Effector memory CD8-positive, alpha-beta T cell (primary cell): ENCODE measurements at regions not wholly inside any gene's neighbourhood (a gene's known extent, or its start where the extent isn't known, plus 50 kb on each side); places are given as distances from the start of the nearest gene placed in this dataset.

ENCODE experiments used
- ATAC-seq: fragments of 150-1000 bp; cut with Tn5 transposase; replicated peaks from 2 replicates; pipeline ENCODE4 v1.10.0; 2021; ENCODE audit warnings: mild to moderate bottlenecking, moderate library complexity
- DNase-seq, 3 experiments: peaks; one replicate each; pipeline ENCODE4 v3.0.0; 2021
- H3K27ac Mint-ChIP-seq, 2 donors: one replicate each; pipeline ENCODE4 v1.8.0; 2022; ENCODE audit warnings: mild to moderate bottlenecking in 2 of 2, mixed read lengths in 2 of 2, moderate library complexity in 2 of 2
- H3K27me3 Mint-ChIP-seq, 2 donors: one replicate each; pipeline ENCODE4 v1.8.0; 2022; ENCODE audit warnings: mixed read lengths in 2 of 2
- H3K36me3 Mint-ChIP-seq: one replicate; pipeline ENCODE4 v1.8.0; 2022; ENCODE audit warnings: mild to moderate bottlenecking, moderate library complexity, mixed read lengths; ENCODE audit not compliant: insufficient read depth
- H3K4me1 Mint-ChIP-seq, 2 donors: one replicate each; pipeline ENCODE4 v1.8.0; 2022; ENCODE audit warnings: low read depth in 2 of 2, mixed read lengths in 2 of 2
- H3K4me3 Mint-ChIP-seq, 2 donors: one replicate each; pipeline ENCODE4 v1.8.0; 2022; ENCODE audit warnings: mild to moderate bottlenecking in 2 of 2, mixed read lengths in 2 of 2, moderate library complexity in 2 of 2
- H3K9me3 Mint-ChIP-seq, 2 donors: one replicate each; pipeline ENCODE4 v1.8.0; 2022; ENCODE audit warnings: mixed read lengths in 2 of 2

DNA sequence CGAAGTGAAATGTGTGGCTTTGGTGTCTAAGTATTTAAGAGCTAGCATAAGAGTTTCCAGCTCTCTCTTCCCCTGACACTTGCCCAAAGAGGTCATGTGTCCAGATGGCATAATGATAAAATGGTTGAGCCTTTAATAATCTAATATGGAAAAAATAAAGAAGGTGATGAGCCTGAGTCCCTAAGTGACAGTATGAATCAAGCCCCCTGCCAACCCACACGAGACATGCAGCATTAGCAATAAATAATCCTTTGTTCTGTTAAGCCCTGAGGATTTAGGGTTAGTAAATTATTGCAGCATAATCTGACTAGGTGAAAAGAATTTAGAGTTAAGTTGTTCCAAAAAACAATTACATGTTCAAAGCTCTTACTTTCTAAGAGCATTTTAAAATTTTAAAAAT, 217.2 kb upstream of the CCDC150 start:
- ATAC-seq (no peak), DNase-seq (no peak)
- Mint-ChIP-seq H3K27me3 (peaks cover 17 to 25% of the 10 kb centered on the region in 2 donors), H3K36me3 (peaks cover 3% of the 10 kb centered on the region), H3K27ac (no peak overlapping the region), H3K4me1 (no peaks in the 10 kb centered on the region), H3K9me3 (no peaks in the 10 kb centered on the region), H3K4me3 (no peak overlapping the region)

DNA sequence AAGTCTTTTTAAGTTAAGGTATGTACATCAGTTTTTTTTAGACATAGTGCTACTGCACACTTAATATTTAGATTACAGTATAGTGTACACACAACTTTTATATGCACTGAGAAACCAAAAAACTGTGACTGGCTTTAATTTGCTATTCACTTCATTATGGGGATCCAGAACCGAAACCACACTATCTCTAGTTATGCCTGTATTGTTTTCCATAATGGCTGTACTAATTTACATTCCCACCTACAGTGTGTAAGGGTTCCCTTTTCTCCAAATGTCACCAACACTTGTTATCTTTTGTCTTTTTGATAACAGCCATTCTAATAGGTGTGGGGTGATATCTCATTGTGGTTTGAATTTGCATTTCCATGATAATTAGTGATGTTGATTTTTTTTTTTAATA, 213.4 kb upstream of the CCDC150 start:
- no peak for ATAC-seq
- H3K9me3 Mint-ChIP-seq: no peaks in the 10 kb centered on the region
- H3K4me1 Mint-ChIP-seq: no peaks in the 10 kb centered on the region

DNA sequence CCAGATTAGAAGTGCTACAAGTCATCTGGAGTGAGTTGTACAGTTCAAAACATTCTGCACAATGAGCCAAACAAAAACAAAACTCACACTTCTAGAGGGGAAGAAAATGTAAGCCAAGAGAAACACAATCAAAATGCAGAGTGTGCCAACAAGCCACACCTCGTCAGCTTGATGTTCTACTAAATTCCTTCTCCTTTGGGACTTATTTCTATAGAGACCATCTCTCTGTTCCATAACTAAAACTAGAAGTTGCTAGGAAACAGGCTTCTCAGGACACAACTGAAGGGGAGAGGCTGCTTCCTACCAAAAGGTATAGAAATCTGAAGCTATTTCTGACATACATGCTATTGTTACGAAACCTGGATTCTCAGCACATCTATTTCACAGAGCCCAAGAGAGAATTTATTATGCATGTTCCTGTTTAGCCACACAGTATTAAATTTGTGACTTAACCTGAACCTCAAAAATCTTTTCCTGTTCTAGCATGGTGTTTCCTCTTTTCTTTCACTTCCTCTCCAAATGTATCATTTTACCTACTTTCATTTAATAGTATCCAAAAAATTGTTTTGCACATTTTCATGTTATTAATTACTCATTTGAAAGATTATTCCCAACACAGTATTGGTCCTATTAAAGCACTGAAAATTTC, 211.4 kb upstream of the CCDC150 start:
- ATAC-seq: no peak
- H3K27me3 Mint-ChIP-seq: peaks cover 26 to 36% of the 10 kb centered on the region in 2 donors
- no peaks in the 10 kb centered on the region for H3K36me3 Mint-ChIP-seq
- H3K9me3 Mint-ChIP-seq: no peaks in the 10 kb centered on the region
- no peak overlapping the region for H3K27ac Mint-ChIP-seq
- no peaks in the 10 kb centered on the region for H3K4me1 Mint-ChIP-seq
- no peak for DNase-seq
- H3K4me3 Mint-ChIP-seq: no peak overlapping the region

More for the DNA sequence above, 213.4 kb upstream of the CCDC150 start:
- Mint-ChIP-seq H3K27ac (no peak overlapping the region), H3K4me3 (no peak overlapping the region), H3K36me3 (no peaks in the 10 kb centered on the region), H3K27me3 (peaks cover 20 to 35% of the 10 kb centered on the region in 2 donors)
- DNase-seq: no peak

DNA sequence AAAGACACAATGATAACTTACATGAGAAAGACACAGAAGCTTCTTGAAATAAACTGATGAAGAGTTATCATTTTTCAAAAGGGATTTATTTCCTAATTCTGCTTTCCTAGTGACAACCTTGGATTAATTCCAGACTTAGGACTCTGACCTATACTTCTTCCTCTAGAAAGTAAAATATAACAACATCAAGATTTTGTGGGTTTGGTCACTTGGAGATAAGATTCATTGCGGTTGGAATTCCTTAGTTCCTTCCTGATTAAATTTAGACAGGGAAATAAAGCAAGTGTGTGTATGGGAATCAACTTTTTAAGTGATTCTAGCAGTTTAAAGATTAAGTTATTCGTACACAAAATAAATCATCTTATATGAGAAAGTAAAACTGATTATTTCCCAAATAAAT, 208.4 kb upstream of the CCDC150 start:
- ATAC-seq (no peak), DNase-seq (no peak)
- H3K27ac Mint-ChIP-seq: no peak overlapping the region
- H3K36me3 Mint-ChIP-seq: no peaks in the 10 kb centered on the region
- no peaks in the 10 kb centered on the region for H3K4me1 Mint-ChIP-seq
- no peak overlapping the region for H3K4me3 Mint-ChIP-seq
- peaks cover 26 to 36% of the 10 kb centered on the region in 2 donors for H3K27me3 Mint-ChIP-seq
- no peaks in the 10 kb centered on the region for H3K9me3 Mint-ChIP-seq

DNA sequence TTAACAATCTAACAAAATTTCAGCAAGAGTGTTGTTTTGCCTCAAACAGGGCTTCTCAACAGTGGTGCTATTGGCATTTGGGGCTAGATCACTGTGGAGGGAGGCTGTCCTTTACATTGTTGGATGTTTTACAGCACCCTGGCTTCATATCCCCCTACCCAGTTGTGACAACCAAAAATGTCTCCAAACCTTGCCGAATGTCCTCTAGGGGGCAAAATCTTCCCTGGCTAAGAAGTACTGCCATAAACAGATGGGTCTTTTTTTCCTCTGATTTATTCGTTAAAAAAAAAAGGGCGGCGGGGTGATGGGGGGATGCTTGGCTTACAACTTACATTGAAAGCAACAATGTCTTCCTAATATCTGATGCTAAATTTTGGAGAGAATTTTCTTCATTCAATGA, 207.6 kb upstream of the CCDC150 start:
- H3K9me3 Mint-ChIP-seq: no peaks in the 10 kb centered on the region
- no peaks in the 10 kb centered on the region for H3K4me1 Mint-ChIP-seq
- no peak overlapping the region for H3K27ac Mint-ChIP-seq
- H3K36me3 Mint-ChIP-seq: no peaks in the 10 kb centered on the region
- no peak for DNase-seq
- H3K4me3 Mint-ChIP-seq: no peak overlapping the region
- ATAC-seq: no peak
- H3K27me3 Mint-ChIP-seq: peaks cover 32 to 36% of the 10 kb centered on the region in 2 donors

DNA sequence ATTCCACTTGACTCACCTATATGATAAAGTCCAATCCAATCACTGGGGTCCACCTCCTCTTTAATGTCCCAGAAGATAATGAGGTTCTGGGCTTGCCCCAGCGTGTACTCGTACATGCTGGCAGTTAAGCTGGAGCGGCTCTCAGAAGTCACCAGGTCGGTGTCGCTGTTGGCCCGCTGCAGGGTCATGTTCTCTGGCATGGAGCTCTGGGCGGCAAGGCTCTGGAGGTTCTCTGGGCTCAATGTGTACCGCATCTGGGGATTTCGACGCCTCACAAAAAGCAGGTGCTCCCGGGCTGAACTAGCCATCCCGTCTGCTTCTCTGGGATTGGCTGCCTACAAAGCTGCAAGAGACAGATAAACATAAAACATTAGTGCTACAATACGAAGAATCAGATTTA, 206.4 kb upstream of the CCDC150 start:
- no peak for ATAC-seq
- Mint-ChIP-seq H3K4me1 (no peaks in the 10 kb centered on the region), H3K36me3 (no peaks in the 10 kb centered on the region), H3K27me3 (peaks cover 36 to 39% of the 10 kb centered on the region in 2 donors), H3K27ac (no peak overlapping the region), H3K9me3 (no peaks in the 10 kb centered on the region), H3K4me3 (no peak overlapping the region)
- no peak for DNase-seq

DNA sequence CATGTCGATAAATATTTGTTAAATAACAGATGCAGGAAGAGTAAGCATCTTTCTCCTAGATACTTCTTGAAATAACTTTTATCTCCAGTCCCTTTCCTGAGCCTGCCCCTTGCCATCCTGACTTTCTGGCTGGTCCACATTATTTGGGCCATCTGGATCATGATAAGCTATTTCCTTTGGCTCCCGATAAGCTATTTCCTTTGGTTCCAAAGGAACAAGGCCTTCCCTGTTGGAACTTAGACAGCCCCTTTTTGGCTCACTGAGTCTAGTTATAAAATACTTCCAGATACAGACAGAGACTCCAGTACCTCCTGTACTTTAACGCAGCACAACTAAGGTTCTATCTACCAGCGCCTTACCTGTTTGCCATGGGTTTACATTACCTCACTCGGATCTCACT, 205.3 kb upstream of the CCDC150 start:
- no peaks in the 10 kb centered on the region for H3K36me3 Mint-ChIP-seq

DNA sequence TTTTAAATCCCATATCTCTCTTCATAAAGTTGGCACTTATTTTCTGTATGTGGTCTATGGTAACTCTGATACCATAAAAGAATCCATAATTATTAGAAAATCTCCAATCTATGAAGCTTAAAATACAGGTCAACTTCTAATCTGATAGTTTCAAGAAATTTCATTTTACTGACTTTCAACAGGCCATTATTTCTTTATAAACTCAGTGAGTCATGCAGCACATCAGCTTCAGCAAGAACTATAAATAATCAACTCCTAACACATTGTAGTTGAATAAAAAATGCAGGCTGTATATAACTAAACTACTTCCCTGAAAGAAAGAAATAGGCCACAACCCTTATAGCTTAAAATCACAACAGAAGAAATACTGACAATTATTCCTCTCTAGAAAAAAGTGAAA, 204.3 kb upstream of the CCDC150 start:
- peaks cover 20 to 37% of the 10 kb centered on the region in 2 donors for H3K27me3 Mint-ChIP-seq
- no peaks in the 10 kb centered on the region for H3K4me1 Mint-ChIP-seq
- H3K36me3 Mint-ChIP-seq: no peaks in the 10 kb centered on the region
- H3K9me3 Mint-ChIP-seq: no peaks in the 10 kb centered on the region
- H3K4me3 Mint-ChIP-seq: no peak overlapping the region
- no peak for DNase-seq
- ATAC-seq: no peak
- H3K27ac Mint-ChIP-seq: no peak overlapping the region

More for the DNA sequence above, 205.3 kb upstream of the CCDC150 start:
- Mint-ChIP-seq H3K4me1 (no peaks in the 10 kb centered on the region), H3K9me3 (no peaks in the 10 kb centered on the region), H3K4me3 (no peak overlapping the region), H3K27me3 (peaks cover 29 to 39% of the 10 kb centered on the region in 2 donors), H3K27ac (no peak overlapping the region)
- no peak for ATAC-seq
- no peak for DNase-seq

DNA sequence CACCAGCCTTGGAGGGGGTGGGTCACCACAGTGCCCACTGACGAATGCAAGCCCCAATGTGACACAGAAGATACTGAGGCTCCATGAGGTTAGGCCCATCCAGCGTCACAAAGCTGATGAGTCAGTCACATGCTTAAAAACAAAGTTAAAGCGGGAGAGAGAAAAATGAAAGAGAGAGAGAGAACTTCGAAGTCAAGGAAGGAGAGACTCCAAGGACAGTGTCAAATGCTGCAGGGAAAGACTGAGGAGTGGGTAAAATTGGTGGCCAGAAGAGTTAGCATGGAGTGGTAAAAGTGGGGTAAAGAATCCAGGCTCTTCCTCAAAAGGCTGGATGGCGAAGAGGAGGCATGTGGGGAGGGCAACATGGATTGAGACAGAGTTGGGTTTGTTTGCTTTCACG, 201.9 kb upstream of the CCDC150 start:
- ATAC-seq (no peak), DNase-seq (no peak)
- Mint-ChIP-seq H3K36me3 (no peaks in the 10 kb centered on the region), H3K4me1 (no peaks in the 10 kb centered on the region), H3K27me3 (peaks cover 9 to 22% of the 10 kb centered on the region in 2 donors), H3K4me3 (no peak overlapping the region), H3K9me3 (no peaks in the 10 kb centered on the region), H3K27ac (no peak overlapping the region)

DNA sequence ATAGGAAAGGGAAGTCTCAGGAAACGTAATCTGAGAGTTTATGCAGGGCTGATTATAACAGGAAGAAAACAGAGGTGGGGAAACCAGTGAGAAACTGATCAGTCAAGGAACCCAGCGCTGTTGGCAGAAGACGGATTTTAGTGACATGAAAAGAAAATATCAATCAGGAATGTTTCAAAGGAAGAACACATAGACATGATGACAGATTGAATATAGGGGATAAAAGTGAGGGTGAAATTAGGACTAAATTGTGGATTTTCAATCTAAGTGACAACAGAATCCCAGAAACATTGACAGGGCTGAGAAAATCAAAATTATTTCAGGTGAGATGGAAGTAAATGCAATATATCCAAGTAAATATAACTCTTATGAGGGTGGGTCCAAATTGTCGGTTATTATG, 199.8 kb upstream of the CCDC150 start:
- Mint-ChIP-seq H3K27me3 (peaks cover 0 to 22% of the 10 kb centered on the region in 2 donors), H3K36me3 (no peaks in the 10 kb centered on the region), H3K27ac (no peak overlapping the region), H3K9me3 (no peaks in the 10 kb centered on the region), H3K4me3 (no peak overlapping the region), H3K4me1 (no peaks in the 10 kb centered on the region)
- DNase-seq (no peak), ATAC-seq (no peak)

DNA sequence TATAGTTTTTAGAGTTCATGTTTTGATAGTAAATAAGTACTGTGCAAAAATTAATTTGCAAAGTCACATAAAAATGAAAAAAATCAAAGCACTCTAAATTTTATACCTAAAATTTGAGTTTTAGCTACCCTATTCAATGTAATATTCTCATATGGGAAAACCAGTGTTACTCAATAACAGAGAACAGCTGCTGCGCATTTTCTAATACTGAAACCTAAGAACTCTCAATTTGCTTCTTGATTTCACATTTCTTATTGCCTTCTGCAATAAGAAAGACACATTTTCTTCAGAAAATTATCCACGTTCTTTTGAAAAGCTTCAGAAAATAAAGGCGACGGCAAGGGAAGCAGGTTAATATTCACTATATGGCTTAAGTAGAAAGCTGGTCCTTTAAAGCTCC, 199.1 kb upstream of the CCDC150 start:
- Mint-ChIP-seq H3K27me3 (peaks cover under 1 to 22% of the 10 kb centered on the region in 2 donors), H3K4me3 (no peak overlapping the region), H3K9me3 (no peaks in the 10 kb centered on the region), H3K27ac (no peak overlapping the region), H3K36me3 (no peaks in the 10 kb centered on the region), H3K4me1 (no peaks in the 10 kb centered on the region)
- ATAC-seq (no peak), DNase-seq (no peak)

DNA sequence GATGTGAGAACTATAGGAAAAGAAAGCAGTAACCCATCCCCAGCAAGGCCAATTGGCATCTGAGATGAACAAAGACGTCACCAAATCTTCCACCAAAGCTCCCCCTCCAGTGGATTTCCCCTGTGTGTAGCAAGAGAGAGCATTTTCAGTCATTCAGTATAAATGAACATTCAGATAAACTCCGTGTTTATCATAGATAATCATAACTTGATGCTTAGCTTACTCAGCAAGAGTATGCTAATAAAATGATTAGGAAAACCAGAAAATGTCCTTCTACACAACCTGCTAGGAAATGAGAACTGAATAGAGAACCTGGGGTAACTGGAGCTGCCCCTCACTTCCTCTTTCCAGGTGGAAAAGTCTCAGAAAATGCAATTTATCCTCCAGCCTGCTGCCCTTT, 198.0 kb upstream of the CCDC150 start:
- Mint-ChIP-seq H3K4me3 (no peak overlapping the region), H3K9me3 (no peaks in the 10 kb centered on the region), H3K4me1 (no peaks in the 10 kb centered on the region), H3K36me3 (no peaks in the 10 kb centered on the region), H3K27ac (no peak overlapping the region), H3K27me3 (peaks cover 11 to 21% of the 10 kb centered on the region in 2 donors)
- ATAC-seq: no peak
- no peak for DNase-seq

DNA sequence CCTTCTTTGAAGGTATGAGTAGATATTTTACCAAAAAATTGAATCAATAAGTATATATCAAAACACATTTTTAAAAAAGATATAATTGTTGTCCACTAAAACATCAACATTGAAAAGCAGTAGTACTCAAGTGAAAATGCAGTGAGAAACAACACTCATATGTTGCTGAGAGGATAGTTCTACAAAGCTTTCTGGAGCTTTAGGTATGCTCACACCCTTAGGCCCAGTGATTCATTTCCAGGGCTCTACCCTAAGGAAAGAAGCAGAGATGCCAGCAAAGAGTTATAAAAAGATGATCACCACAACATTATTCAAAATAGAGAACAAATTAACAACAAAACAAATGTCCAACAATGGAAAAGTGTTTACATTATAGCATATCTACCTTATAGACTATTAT, 197.3 kb upstream of the CCDC150 start:
- H3K4me3 Mint-ChIP-seq: no peak overlapping the region
- no peaks in the 10 kb centered on the region for H3K36me3 Mint-ChIP-seq
- no peak for ATAC-seq
- H3K9me3 Mint-ChIP-seq: no peaks in the 10 kb centered on the region
- H3K27me3 Mint-ChIP-seq: peaks cover 12 to 15% of the 10 kb centered on the region in 2 donors
- no peak overlapping the region for H3K27ac Mint-ChIP-seq
- DNase-seq: no peak
- no peaks in the 10 kb centered on the region for H3K4me1 Mint-ChIP-seq

DNA sequence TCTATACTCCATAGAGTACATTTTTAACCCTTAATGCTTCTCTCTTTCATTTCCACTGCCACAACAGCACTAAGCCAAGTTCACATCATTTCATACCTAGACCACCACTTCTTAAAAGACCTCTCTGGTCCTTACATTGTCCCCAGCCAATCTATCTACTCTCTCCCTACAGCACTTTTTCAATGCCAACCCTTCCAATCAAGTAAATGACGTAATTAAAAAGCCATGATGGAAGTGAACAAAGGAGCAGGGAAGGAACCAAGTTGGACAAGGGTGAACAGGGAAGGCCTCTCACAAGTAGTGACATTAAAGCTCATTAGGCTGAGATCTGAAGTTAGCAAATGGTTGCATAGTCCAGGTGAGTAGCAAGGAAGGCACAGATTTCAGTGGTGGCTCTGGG, 195.1 kb upstream of the CCDC150 start:
- no peaks in the 10 kb centered on the region for H3K4me1 Mint-ChIP-seq
- DNase-seq (no peak), ATAC-seq (no peak)
- no peak overlapping the region for H3K27ac Mint-ChIP-seq
- H3K27me3 Mint-ChIP-seq: peaks cover 12 to 28% of the 10 kb centered on the region in 2 donors
- H3K4me3 Mint-ChIP-seq: no peak overlapping the region
- H3K9me3 Mint-ChIP-seq: no peaks in the 10 kb centered on the region
- H3K36me3 Mint-ChIP-seq: no peaks in the 10 kb centered on the region

DNA sequence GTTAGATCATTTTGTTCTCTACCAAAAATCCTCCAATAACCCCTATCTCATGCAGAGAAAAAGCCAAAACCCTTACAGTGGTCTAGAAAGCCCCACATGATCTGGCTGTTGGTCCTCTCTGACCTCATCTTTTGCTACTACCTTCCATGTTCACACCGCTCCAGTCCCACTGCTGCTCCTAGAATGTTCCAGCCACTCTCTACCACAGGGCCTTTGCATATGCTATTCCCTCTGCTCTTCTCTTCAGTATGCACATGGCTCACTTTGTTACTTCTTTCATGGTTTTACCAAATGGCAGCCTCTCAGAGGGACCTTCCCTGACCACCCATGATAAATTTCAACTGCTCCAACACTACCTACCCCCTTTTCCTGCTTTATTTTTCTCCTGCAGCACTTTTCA, 193.5 kb upstream of the CCDC150 start:
- no peak for ATAC-seq
- no peak overlapping the region for H3K4me3 Mint-ChIP-seq
- no peaks in the 10 kb centered on the region for H3K9me3 Mint-ChIP-seq
- no peaks in the 10 kb centered on the region for H3K36me3 Mint-ChIP-seq
- H3K27ac Mint-ChIP-seq: no peak overlapping the region
- peaks cover 11 to 28% of the 10 kb centered on the region in 2 donors for H3K27me3 Mint-ChIP-seq
- no peak for DNase-seq
- no peaks in the 10 kb centered on the region for H3K4me1 Mint-ChIP-seq
